ENCODE measurements at regions not wholly inside any gene's neighbourhood (a gene's known extent, or its start where the extent isn't known, plus 50 kb on each side); places are given as distances from the start of the nearest gene placed in this dataset.

DNA sequence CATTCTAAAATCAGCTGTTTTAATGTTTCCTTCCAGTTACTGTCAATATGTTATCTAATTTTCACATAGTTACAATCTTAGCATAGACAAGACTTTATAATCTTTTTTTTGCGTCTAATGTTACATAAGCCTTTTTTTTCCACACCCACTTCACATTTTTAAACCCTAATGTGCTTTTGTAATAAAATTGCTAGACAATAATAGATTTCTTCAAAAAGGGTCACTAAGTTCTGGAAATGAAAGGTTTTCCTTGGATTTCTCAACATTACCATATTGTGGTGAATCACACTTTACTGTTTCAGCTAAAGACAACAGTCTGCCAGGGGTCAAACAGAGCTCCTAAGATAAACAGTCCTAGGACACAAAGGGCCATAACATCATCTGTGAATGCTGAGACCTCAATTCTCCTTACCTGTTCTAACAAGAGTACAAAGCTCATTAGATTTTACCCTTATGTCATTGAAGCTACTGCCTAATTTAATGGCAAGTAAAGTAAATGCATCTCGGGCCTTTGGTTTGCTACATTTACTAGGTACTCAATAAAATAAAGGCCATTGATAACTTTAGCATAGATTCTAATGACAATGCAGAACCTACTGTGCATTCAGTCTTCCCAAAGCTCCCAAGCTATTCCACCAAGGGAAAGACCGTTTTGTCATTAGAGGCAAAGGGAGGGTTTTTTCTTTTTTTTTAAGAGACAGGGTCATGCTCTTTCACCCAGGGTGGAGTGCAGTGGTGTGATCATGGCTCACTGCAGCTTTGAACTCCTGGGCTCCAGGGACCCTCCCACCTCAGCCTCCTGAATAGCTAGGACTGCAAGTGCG is 111.2 kb upstream of the SLC38A2 start:
- no peaks in the 10 kb centered on the region for H3K27me3 ChIP-seq
- TF ChIP-seq POLR2A (IDR thresholded peaks at IDR 0.05), result no peak
- TF ChIP-seq CTCF (IDR thresholded peaks at IDR 0.05), result no peak
- no peaks in the 10 kb centered on the region for H3K9me3 ChIP-seq
- H3K36me3 ChIP-seq (replicated peaks in 1 of 2; ENCODE audit: insufficient read depth in 1 of 2, low read depth in 2 of 2), result no peaks in the 10 kb centered on the region
- H3K4me3 ChIP-seq, result no peak overlapping the region
- DNase-seq, result no peak
- peaks cover 6% of the 10 kb centered on the region for H3K4me1 ChIP-seq
- no peak overlapping the region for H3K27ac ChIP-seq
- 73 to 77% methylated on average over 4 of the region's 4 CpGs for WGBS, 2 donors
- intact Hi-C loops (cut with DNase I), result no loop called here
- ATAC-seq, result no peak

DNA sequence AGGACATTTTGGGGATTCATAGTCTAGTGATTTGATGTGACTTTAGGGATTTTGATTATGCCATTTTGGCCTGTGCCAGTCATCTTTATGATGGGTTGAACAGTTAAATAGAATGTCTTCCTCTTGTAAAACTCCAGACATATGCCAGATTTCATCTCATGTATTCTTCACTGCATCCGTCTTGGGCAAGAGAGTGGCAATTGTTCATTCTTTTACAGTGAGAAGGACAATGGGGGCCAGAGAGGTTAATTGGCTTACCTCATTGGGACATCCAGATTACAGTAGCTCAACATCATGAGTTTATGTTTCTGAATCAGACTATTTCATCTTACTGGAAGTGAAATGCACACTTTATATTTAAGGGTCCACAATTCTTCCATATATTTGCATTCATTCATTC is 108.2 kb upstream of the SLC38A2 start:
- Histone ChIP-seq H3K27me3 (no peaks in the 10 kb centered on the region), H3K4me3 (no peak overlapping the region), H3K27ac (no peak overlapping the region), H3K9me3 (no peaks in the 10 kb centered on the region), H3K36me3 (replicated peaks in 1 of 2; ENCODE audit: insufficient read depth in 1 of 2, low read depth in 2 of 2) (no peaks in the 10 kb centered on the region), H3K4me1 (peaks cover 6% of the 10 kb centered on the region)
- no peak for ATAC-seq
- 92 to 100% methylated on average over 1 of the region's 1 CpG for WGBS, 2 donors
- no peak for DNase-seq
- intact Hi-C loops (cut with DNase I), result no loop called here
- TF ChIP-seq CTCF (IDR thresholded peaks at IDR 0.05) (no peak), POLR2A (IDR thresholded peaks at IDR 0.05) (no peak)

- Histone ChIP-seq H3K27me3 (no peaks in the 10 kb centered on the region), H3K27ac (no peak overlapping the region), H3K4me3 (no peak overlapping the region), H3K9me3 (no peaks in the 10 kb centered on the region), H3K4me1 (peaks cover 6% of the 10 kb centered on the region), H3K36me3 (replicated peaks in 1 of 2; ENCODE audit: insufficient read depth in 1 of 2, low read depth in 2 of 2) (no peaks in the 10 kb centered on the region)
- WGBS, 2 donors, result 91 to 96% methylated on average over 3 of the region's 3 CpGs
- DNase-seq (no peak), ATAC-seq (no peak)
- TF ChIP-seq POLR2A (IDR thresholded peaks at IDR 0.05), result no peak
- intact Hi-C loops (cut with DNase I), result no loop called here
These were observed 107.7 kb upstream of the SLC38A2 start for GRCh38 chr12:46480316-46480715.

DNA sequence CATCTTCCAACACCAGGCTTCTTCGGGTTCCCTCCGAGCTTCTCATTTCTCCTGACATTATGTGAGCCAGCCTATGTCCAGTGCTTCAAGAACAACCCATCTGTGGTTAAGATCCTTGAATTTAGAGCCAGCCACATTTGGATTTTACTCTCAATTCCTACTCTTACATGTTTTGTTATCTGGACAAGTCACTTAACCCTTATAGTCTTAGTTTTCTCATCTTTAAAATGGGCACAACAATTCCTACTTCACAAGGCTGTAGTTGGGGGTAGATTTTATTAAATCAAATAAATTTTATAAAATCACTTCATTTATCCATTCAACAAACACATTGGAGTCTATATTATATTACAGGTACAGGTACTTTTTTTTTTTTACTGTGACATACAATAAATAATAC is 105.5 kb upstream of the SLC38A2 start:
- intact Hi-C loops (cut with DNase I), result no loop called here
- H3K4me3 ChIP-seq, result no peak overlapping the region
- no peak overlapping the region for H3K27ac ChIP-seq
- DNase-seq, result no peak
- no peaks in the 10 kb centered on the region for H3K36me3 ChIP-seq (replicated peaks in 1 of 2; ENCODE audit: insufficient read depth in 1 of 2, low read depth in 2 of 2)
- no peaks in the 10 kb centered on the region for H3K27me3 ChIP-seq
- peaks cover 12% of the 10 kb centered on the region for H3K4me1 ChIP-seq
- ATAC-seq, result no peak
- no peaks in the 10 kb centered on the region for H3K9me3 ChIP-seq
- 92 to 97% methylated on average over 2 of the region's 2 CpGs for WGBS, 2 donors
- no peak for TF ChIP-seq POLR2A (IDR thresholded peaks at IDR 0.05)
- no peak for TF ChIP-seq CTCF (IDR thresholded peaks at IDR 0.05)

GRCh38 chr12:46477541-46477940 is 105.0 kb upstream of the SLC38A2 start:
- H3K27ac ChIP-seq, result no peak overlapping the region
- H3K9me3 ChIP-seq, result no peaks in the 10 kb centered on the region
- H3K4me1 ChIP-seq, result peaks cover 18% of the 10 kb centered on the region
- intact Hi-C loops (cut with DNase I), result no loop called here
- H3K27me3 ChIP-seq, result no peaks in the 10 kb centered on the region
- TF ChIP-seq POLR2A (IDR thresholded peaks at IDR 0.05), result no peak
- no peak for TF ChIP-seq CTCF (IDR thresholded peaks at IDR 0.05)
- DNase-seq (no peak), ATAC-seq (no peak)
- H3K4me3 ChIP-seq, result no peak overlapping the region
- H3K36me3 ChIP-seq (replicated peaks in 1 of 2; ENCODE audit: insufficient read depth in 1 of 2, low read depth in 2 of 2), result no peaks in the 10 kb centered on the region

Data from body of pancreas (tissue), 4 donors.